ENCODE measurements at regions not wholly inside any gene's neighbourhood (a gene's known extent, or its start where the extent isn't known, plus 50 kb on each side); places are given as distances from the start of the nearest gene placed in this dataset.

DNA sequence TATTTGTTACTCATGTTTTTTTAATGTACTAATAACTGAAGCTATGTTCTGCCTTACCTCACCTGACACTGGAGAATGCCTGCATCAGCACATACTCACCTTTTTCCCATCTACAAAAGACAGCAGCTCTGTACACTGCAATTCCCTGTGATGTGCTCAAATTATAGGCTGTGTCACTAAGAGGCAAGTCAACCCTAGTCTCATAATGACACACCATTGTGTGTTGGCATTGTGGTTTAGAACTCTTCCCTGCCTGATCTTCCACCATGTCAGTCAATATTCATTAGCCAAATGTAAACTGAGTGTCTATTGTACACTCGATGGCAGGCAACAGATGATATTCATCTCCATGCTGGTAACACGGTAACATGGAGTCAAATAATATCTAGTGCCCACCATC is 332.1 kb upstream of the TCF4 start:
- TF ChIP-seq, protein P1, sequence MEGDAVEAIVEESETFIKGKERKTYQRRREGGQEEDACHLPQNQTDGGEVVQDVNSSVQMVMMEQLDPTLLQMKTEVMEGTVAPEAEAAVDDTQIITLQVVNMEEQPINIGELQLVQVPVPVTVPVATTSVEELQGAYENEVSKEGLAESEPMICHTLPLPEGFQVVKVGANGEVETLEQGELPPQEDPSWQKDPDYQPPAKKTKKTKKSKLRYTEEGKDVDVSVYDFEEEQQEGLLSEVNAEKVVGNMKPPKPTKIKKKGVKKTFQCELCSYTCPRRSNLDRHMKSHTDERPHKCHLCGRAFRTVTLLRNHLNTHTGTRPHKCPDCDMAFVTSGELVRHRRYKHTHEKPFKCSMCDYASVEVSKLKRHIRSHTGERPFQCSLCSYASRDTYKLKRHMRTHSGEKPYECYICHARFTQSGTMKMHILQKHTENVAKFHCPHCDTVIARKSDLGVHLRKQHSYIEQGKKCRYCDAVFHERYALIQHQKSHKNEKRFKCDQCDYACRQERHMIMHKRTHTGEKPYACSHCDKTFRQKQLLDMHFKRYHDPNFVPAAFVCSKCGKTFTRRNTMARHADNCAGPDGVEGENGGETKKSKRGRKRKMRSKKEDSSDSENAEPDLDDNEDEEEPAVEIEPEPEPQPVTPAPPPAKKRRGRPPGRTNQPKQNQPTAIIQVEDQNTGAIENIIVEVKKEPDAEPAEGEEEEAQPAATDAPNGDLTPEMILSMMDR (IDR thresholded peaks at IDR 0.05): no peak

DNA sequence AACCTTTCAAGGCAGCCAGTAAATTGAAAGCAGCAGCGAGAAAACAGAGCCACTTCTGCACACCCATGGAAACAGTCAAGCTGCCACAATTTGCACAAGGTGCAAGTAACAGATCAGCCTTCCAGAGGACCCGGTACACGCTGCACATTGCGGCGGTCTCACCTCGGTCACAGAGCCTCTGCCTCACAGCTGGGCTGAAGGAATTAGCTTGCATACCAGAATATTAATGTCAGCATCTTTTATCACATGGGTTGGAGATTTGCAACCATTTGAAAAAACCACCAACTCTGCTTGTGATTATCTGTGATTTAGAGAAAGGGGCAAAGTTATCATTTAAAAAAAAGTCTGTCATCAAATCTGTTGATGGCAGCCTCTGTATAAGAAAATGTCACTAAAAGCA is 330.5 kb upstream of the TCF4 start:
- TF ChIP-seq, protein P1 (IDR thresholded peaks at IDR 0.05): no peak

DNA sequence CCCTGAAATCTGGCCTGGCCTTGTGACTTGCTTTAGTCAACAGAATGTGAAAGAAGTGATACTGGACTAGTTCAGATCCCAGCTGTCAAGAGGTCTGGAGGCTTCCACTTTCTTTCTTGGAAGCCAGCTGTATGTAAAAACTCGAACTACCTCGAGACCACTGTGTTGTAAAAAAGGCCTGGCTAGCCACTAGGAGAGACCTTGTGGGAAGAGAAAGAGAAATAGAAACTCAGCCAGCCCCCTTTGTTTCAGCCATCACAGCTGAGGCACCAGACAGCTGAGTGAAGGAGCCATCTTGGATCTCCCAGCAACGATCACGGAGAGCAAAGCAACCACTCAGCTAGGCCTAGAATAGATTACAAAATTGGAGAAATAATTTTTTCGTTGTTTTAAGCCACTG is 324.9 kb upstream of the TCF4 start:
- TF ChIP-seq, protein P1 (IDR thresholded peaks at IDR 0.05): no peak

DNA sequence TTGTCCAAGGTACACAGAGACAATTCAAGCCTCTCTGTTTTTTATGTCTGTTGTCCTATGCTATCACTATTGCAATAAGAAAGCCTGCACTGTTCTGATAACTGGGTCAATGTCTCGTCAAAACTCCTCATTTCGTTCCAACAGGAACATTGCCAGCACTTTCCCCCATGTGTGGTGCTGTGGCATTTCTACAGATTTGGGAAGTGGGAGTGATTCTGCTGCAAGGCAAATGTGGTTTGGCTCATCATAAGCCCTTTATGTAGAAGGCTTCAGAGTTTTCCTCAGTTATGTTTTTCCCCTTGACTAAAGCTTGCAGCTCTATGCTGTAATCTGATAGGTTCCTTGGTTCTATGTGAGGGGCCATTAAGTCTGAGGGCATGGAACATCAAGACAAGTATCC is 324.1 kb upstream of the TCF4 start:
- TF ChIP-seq, protein P1 (IDR thresholded peaks at IDR 0.05): no peak

DNA sequence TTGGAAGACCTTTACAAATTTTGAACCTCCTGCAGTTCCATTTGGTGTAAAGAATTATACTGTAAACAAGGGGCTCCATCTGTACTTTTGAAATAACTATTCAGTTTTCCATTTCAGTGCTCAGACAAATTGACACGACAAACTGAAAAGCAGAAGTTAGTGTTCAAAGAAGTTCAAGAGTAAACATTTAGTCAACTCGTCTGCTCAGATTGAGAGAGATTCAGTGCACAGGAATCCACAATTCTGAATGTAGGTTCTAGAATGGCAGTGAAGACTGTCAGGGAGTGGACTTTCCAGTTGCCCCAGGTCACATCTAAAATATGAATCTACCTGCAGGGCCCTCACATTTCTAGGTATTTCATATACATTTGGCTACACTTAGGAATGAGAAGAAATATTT is 322.3 kb upstream of the TCF4 start:
- TF ChIP-seq, protein P1 (IDR thresholded peaks at IDR 0.05): no peak

DNA sequence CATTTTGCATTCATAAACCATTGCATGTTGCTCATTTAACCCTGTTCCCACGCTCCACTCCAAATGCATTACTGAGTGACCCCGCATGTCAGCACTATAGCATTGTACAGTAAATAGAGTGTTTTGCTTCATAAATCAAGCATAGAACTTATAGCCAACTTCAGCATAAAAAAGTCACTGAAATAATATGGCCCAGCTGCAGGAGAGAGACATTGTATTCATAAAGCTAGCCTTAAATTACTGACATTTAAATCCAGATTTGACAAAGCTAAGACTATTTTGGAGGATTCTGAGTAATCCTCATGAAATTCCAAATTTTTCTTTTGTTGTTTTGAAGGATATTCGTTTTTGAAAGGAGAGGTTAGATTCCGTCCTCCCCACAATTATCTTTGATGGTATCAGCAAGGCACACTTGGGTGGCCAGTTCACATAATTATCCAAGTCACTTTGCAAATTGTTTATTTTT is 320.9 kb upstream of the TCF4 start:
- TF ChIP-seq, protein P1 (IDR thresholded peaks at IDR 0.05): no peak

DNA sequence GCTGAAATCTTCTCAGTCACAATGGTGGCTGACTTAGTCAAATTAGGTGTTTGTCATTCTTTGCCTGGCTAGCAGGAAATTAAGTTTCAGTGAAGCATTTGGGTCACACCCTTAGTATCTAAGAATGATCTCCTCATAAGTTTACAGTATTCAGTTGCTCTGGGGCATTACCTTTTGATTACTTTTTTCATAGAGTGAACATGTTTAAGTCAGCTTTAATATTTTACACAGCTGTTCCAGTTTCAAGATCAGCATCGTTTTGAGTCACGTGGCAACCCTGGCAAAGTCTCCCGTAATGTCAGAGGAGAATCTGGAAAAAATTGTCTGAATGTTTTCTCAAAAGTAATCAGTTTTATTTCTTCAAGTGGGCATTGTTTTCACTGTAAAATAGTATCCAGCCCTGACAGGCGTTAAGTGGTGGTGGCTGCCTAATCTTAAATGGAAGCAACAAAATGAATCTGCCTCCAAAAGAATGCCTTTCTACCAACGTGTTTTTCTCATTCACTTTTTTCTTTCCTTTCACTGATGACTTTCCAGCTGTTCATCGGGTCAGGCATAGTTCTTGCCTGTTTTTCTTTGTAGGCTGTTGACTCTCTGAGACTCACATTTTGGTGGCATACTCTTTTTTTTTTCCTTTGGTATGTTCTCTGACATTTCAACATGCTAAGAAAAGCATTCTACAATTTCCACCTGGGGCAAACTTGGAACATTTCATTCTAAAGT is 319.6 kb upstream of the TCF4 start:
- TF ChIP-seq, protein P1 (IDR thresholded peaks at IDR 0.05): no peak

DNA sequence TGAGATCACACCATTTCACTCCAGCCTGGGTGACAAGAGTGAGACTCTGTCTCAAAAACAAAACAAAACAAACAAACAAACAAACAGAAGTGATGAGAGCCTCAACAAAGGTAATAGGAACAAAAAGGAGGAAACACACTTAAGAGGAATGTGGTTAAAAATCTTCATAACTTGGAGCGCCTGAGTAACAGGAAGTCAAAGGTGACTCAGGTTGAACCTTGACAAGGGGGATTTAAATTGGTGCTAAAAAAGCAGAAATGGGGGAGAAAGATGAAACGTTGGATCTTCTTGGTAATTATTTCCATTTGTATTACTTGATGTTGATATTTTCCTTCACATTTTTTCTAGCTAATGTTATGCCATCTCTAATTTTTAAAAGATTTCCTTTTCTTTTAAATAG is 318.5 kb upstream of the TCF4 start:
- TF ChIP-seq, protein P1 (IDR thresholded peaks at IDR 0.05): no peak
